ENCODE measurements at regions not wholly inside any gene's neighbourhood (a gene's known extent, or its start where the extent isn't known, plus 50 kb on each side); places are given as distances from the start of the nearest gene placed in this dataset.

- TF ChIP-seq CTCF (IDR thresholded peaks at IDR 0.05 in 4 of 5, conservative IDR thresholded peaks at IDR 0.05 in 1 of 5): no peak
- TF ChIP-seq POLR2A (IDR thresholded peaks at IDR 0.05): no peak
Observed at GRCh38 chr2:545228-545627, 132.0 kb downstream of the TMEM18 start.

All from gastrocnemius medialis (tissue), 4 donors.